ENCODE measurements at regions not wholly inside any gene's neighbourhood (a gene's known extent, or its start where the extent isn't known, plus 50 kb on each side); places are given as distances from the start of the nearest gene placed in this dataset.
"Not testable (repeated sequence)": the region's sequence is repeated elsewhere in the genome, so short reads cannot be mapped to it uniquely, and the experiment has no call there.

DNA sequence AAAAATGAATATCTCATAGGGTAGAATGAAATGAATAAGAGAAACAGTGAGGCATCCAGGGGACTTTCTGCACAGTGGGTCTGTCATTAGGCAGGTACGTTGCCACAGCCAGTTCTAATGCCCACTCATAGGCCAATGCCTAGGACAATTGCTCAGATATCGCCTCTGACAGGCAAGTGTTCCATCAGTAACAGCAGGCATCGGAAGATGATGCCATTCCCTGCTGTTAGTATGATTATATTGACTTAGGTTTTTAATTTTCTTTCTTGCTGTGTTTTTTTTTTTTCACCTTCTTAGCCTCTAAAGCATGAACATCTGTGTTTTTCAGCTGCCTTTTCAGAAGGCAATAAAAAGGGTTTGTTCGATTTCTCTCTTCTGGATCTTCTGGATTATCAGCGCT is 90.7 kb downstream of the PRL start:
- H3K4me3 ChIP-seq (ENCODE audit: low read depth, low read length) = no peak overlapping the region
- H3K27me3 ChIP-seq (ENCODE audit: control insufficient read depth, insufficient read depth, low read length) = no peaks in the 10 kb centered on the region
- TF ChIP-seq CTCF (IDR thresholded peaks at IDR 0.05; ENCODE audit: insufficient read depth, low read length, poor library complexity, severe bottlenecking) = no peak
- H3K36me3 ChIP-seq (ENCODE audit: control insufficient read depth, insufficient read depth, low read length) = no peaks in the 10 kb centered on the region
- DNase-seq (ENCODE audit: low read depth) = no peak

DNA sequence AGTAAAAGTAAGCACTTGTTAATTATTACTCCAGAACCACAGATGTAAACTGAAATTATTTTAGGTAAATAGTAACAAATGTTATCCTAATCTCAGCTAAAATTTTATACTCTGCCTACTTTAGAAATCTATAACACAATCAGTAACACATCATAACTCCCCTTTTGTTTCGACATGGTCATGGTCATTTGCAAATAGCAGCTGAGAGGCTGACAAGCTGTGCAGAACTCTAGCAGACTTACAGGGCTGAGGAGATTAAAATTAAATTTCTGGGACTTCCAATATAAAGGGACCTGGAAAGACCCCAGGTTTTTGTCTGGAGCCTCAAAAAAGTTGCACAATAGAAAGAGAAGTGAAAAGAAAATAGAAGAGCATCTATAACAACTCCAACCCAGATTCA is 88.8 kb downstream of the PRL start:
- no peak for DNase-seq (ENCODE audit: low read depth)
- H3K4me3 ChIP-seq (ENCODE audit: low read depth, low read length) = no peak overlapping the region

GRCh38 chr6:22214314-22214713 is 82.5 kb downstream of the PRL start:
- no peak overlapping the region for H3K4me3 ChIP-seq (ENCODE audit: low read depth, low read length)
- no peaks in the 10 kb centered on the region for H3K36me3 ChIP-seq (ENCODE audit: control insufficient read depth, insufficient read depth, low read length)
- no peak for DNase-seq (ENCODE audit: low read depth)

More for the DNA sequence above, 88.8 kb downstream of the PRL start:
- H3K27me3 ChIP-seq (ENCODE audit: control insufficient read depth, insufficient read depth, low read length) = no peaks in the 10 kb centered on the region
- no peaks in the 10 kb centered on the region for H3K36me3 ChIP-seq (ENCODE audit: control insufficient read depth, insufficient read depth, low read length)
- no peak for TF ChIP-seq CTCF (IDR thresholded peaks at IDR 0.05; ENCODE audit: insufficient read depth, low read length, poor library complexity, severe bottlenecking)

GRCh38 chr6:22215474-22215873 is 81.4 kb downstream of the PRL start:
- not testable (repeated sequence) for H3K27me3 ChIP-seq (ENCODE audit: control insufficient read depth, insufficient read depth, low read length); H3K36me3 ChIP-seq (ENCODE audit: control insufficient read depth, insufficient read depth, low read length); DNase-seq (ENCODE audit: low read depth); H3K4me3 ChIP-seq (ENCODE audit: low read depth, low read length)

More at GRCh38 chr6:22214314-22214713, 82.5 kb downstream of the PRL start:
- no peaks in the 10 kb centered on the region for H3K27me3 ChIP-seq (ENCODE audit: control insufficient read depth, insufficient read depth, low read length)
- no peak for TF ChIP-seq CTCF (IDR thresholded peaks at IDR 0.05; ENCODE audit: insufficient read depth, low read length, poor library complexity, severe bottlenecking)

DNA sequence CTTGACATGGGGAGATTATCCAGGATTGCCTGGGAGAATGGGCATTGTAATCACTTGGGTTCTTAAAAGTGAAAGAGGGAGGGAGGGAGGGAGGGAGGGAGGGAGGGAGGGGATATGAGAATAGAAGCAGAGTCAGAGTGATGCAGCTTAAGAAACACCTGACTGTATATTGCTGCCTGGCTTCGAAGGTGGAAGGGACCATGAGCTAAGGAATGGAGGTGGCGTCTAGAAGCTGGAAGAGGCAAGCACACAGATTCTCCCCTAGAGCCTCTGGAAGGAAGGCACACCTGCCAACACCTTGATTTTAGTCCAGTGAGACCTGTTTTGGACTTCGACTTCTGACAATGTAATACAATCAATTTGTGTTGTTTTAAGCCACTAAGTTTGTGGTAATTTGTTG is 78.4 kb downstream of the PRL start:
- Histone ChIP-seq H3K4me3 (ENCODE audit: low read depth, low read length) (no peak overlapping the region), H3K36me3 (ENCODE audit: control insufficient read depth, insufficient read depth, low read length) (no peaks in the 10 kb centered on the region), H3K27me3 (ENCODE audit: control insufficient read depth, insufficient read depth, low read length) (no peaks in the 10 kb centered on the region)
- TF ChIP-seq CTCF (IDR thresholded peaks at IDR 0.05; ENCODE audit: insufficient read depth, low read length, poor library complexity, severe bottlenecking) = no peak
- DNase-seq (ENCODE audit: low read depth) = no peak

DNA sequence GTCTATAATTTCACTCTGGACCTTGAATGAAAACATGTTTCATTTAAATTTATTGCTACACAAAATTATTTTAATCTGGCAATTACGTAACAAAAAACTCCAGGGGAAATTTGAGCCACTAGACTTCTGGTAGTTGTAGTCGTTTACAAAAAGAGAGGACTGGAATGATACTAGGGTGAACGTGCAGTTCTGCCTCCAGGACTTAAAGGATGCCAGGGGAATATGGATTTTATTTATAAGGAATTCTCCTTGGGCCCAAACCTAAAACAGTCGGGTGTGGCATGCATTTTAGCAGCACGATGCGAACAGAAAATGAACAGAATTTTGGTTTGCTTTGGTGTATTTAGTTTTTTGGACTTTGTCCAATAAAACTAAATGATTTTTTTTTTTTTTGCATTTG is 76.9 kb downstream of the PRL start:
- H3K4me3 ChIP-seq (ENCODE audit: low read depth, low read length) = no peak overlapping the region
- no peak for TF ChIP-seq CTCF (IDR thresholded peaks at IDR 0.05; ENCODE audit: insufficient read depth, low read length, poor library complexity, severe bottlenecking)
- H3K36me3 ChIP-seq (ENCODE audit: control insufficient read depth, insufficient read depth, low read length) = no peaks in the 10 kb centered on the region

More for the DNA sequence above, 76.9 kb downstream of the PRL start:
- DNase-seq (ENCODE audit: low read depth) = no peak
- no peaks in the 10 kb centered on the region for H3K27me3 ChIP-seq (ENCODE audit: control insufficient read depth, insufficient read depth, low read length)
